ENCODE measurements at regions not wholly inside any gene's neighbourhood (a gene's known extent, or its start where the extent isn't known, plus 50 kb on each side); places are given as distances from the start of the nearest gene placed in this dataset.
A peak's percentile ranks its signal among the peaks of the same experiment; 100 is the strongest.

GRCh38 chr11:122294041-122294440, 178.0 kb upstream of the BLID start:
- Mint-ChIP-seq H3K27me3 (ENCODE audit: insufficient read depth, unreplicated experiment) (peaks cover 3% of the 10 kb centered on the region), H3K36me3 (ENCODE audit: insufficient read depth, unreplicated experiment) (no peaks in the 10 kb centered on the region), H3K9me3 (ENCODE audit: unreplicated experiment) (peaks cover 22% of the 10 kb centered on the region), H3K27ac (ENCODE audit: unreplicated experiment) (no peak overlapping the region), H3K4me3 (ENCODE audit: unreplicated experiment) (no peak overlapping the region), H3K4me1 (ENCODE audit: low read depth, unreplicated experiment) (no peaks in the 10 kb centered on the region)
- no peak for DNase-seq
- POLR2A ChIA-PET, result no interaction called here
- intact Hi-C loops (cut with micrococcal nuclease; ENCODE audit: unreplicated experiment), result no loop called here
- CTCF ChIA-PET, result no interaction called here
- no peak for TF ChIP-seq CTCF (IDR thresholded peaks at IDR 0.05; ENCODE audit: insufficient read depth in 1 of 2, low read depth in 1 of 2, low read length in 1 of 2, severe bottlenecking in 1 of 2, unreplicated experiment in 1 of 2)
- Histone ChIP-seq H3K4me1 (no peaks in the 10 kb centered on the region), H3K9me3 (peaks cover 5% of the 10 kb centered on the region; the same call in 1 of the 2 replicates), H3K4me3 (ENCODE audit: low read depth, low read length) (no peak overlapping the region), H3K27me3 (replicated peaks; ENCODE audit: control insufficient read depth, insufficient read depth, low read length) (no peaks in the 10 kb centered on the region), H3K36me3 (ENCODE audit: control insufficient read depth, insufficient read depth, low read length) (no peaks in the 10 kb centered on the region)
- BruUV-seq (replicated peaks), result no TSS peak

DNA sequence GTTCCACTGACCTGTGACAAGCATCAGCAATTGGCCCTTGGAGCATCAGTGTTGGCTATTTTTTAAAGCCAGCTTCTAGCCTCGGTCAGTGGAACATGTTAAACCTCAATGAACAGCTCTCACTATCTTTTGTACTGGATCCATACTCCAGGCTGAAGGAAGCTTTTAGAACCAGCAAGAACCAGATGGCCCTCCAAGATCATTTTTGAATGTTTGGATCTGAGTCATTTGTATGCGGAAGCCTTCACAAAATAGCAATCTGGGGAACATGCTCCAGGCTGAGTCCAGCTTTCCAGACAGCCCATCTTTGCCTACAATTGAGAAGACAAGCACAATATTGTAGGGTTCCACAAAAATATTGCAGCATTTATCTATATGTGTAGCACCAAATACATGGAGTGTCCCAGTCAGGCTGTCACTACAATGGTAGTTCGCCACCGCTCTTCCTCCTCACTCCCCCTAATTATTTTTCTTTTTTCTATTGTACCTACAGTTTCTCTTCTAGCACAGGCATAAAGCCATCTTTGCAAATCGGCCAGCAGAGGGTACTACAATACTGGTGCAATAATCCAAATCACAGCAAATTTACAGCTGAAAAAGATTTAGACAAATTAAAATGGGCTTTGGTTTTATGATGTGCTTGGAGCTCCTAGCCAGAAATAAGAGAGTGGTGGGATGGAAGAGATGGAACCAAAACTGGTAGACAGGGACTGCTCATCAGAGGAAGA, 177.4 kb upstream of the BLID start:
- H3K27me3 ChIP-seq (replicated peaks; ENCODE audit: control insufficient read depth, insufficient read depth, low read length), result no peaks in the 10 kb centered on the region
- H3K4me3 ChIP-seq (ENCODE audit: low read depth, low read length), result no peak overlapping the region
- H3K27ac Mint-ChIP-seq (ENCODE audit: unreplicated experiment), result no peak overlapping the region
- ChIA-PET CTCF (no interaction called here), POLR2A (no interaction called here)
- intact Hi-C loops (cut with micrococcal nuclease; ENCODE audit: unreplicated experiment), result loop anchor here (1.0 kb wide), 1 partner anchor 212 kb away; no protein-coding TSS in a partner anchor
- H3K4me1 Mint-ChIP-seq (ENCODE audit: low read depth, unreplicated experiment), result no peaks in the 10 kb centered on the region
- BruUV-seq (replicated peaks), result no TSS peak
- TF ChIP-seq CTCF (IDR thresholded peaks at IDR 0.05; ENCODE audit: insufficient read depth in 1 of 2, low read depth in 1 of 2, low read length in 1 of 2, severe bottlenecking in 1 of 2, unreplicated experiment in 1 of 2), result peak in 1 of 2 experiments; percentile 34
- H3K4me1 ChIP-seq, result no peaks in the 10 kb centered on the region
- no peaks in the 10 kb centered on the region for H3K36me3 ChIP-seq (ENCODE audit: control insufficient read depth, insufficient read depth, low read length)
- H3K4me3 Mint-ChIP-seq (ENCODE audit: unreplicated experiment), result no peak overlapping the region
- peaks cover 5% of the 10 kb centered on the region; the same call in 1 of the 2 replicates for H3K9me3 ChIP-seq
- H3K9me3 Mint-ChIP-seq (ENCODE audit: unreplicated experiment), result peaks cover 18% of the 10 kb centered on the region
- H3K36me3 Mint-ChIP-seq (ENCODE audit: insufficient read depth, unreplicated experiment), result no peaks in the 10 kb centered on the region
- no peak for DNase-seq
- peaks cover 3% of the 10 kb centered on the region for H3K27me3 Mint-ChIP-seq (ENCODE audit: insufficient read depth, unreplicated experiment)

DNA sequence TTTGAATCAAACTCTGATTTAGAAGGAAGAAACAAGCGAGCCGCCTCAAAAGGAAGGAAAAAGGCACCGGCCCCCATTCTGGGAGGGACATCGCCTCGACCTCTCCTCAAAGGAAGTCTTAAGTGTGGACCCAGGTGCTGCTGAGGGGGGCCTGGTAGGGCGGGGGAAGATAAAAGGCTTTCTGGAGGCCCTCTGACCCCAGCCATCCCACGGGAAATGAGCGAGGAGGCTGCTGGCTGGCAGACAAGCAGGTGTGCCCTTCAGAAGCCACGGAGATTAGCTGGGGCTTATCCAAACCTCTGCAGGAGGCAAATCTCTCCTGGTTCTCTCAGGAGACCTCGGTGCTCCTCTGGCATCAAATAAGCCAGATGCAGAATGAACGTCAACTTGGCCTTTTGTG, 171.4 kb upstream of the BLID start:
- Mint-ChIP-seq H3K27me3 (ENCODE audit: insufficient read depth, unreplicated experiment) (no peaks in the 10 kb centered on the region), H3K4me1 (ENCODE audit: low read depth, unreplicated experiment) (no peaks in the 10 kb centered on the region), H3K27ac (ENCODE audit: unreplicated experiment) (no peak overlapping the region), H3K36me3 (ENCODE audit: insufficient read depth, unreplicated experiment) (no peaks in the 10 kb centered on the region), H3K9me3 (ENCODE audit: unreplicated experiment) (no peaks in the 10 kb centered on the region), H3K4me3 (ENCODE audit: unreplicated experiment) (no peak overlapping the region)
- Histone ChIP-seq H3K4me1 (no peaks in the 10 kb centered on the region), H3K4me3 (ENCODE audit: low read depth, low read length) (no peak overlapping the region), H3K36me3 (ENCODE audit: control insufficient read depth, insufficient read depth, low read length) (no peaks in the 10 kb centered on the region), H3K9me3 (no peaks in the 10 kb centered on the region), H3K27me3 (replicated peaks; ENCODE audit: control insufficient read depth, insufficient read depth, low read length) (no peaks in the 10 kb centered on the region)
- ChIA-PET POLR2A (no interaction called here), CTCF (no interaction called here)
- DNase-seq, result no peak
- BruUV-seq (replicated peaks), result no TSS peak
- intact Hi-C loops (cut with micrococcal nuclease; ENCODE audit: unreplicated experiment), result no loop called here
- no peak for TF ChIP-seq CTCF (IDR thresholded peaks at IDR 0.05; ENCODE audit: insufficient read depth in 1 of 2, low read depth in 1 of 2, low read length in 1 of 2, severe bottlenecking in 1 of 2, unreplicated experiment in 1 of 2)

Data from Caco-2 (cell line).